Smooth muscle cell (in vitro differentiated cells): ENCODE measurements at regions not wholly inside any gene's neighbourhood (a gene's known extent, or its start where the extent isn't known, plus 50 kb on each side); places are given as distances from the start of the nearest gene placed in this dataset.

Experiments
- DNase-seq: peaks from one replicate; lab custom pipeline; 2025; ENCODE audit not compliant: unreplicated experiment; lab: John Stamatoyannopoulos, UW
- H2AFZ ChIP-seq: fragments of 200-600 bp; sonication (generic); 2 replicates; pipeline ENCODE4 v1.6.0; 2016; ENCODE audit warnings: antibody characterized with exemption, low read depth, mild to moderate bottlenecking
- H3F3A ChIP-seq: fragments of 200-600 bp; sonication (generic); 2 replicates; pipeline ENCODE4 v1.6.0; 2017; ENCODE audit warnings: antibody characterized with exemption, low read depth
- H3K27ac ChIP-seq: fragments of 200-600 bp; sonication (generic); 2 replicates; pipeline ENCODE4 v1.5.1; 2016; ENCODE audit warnings: low read depth, mild to moderate bottlenecking
- H3K27me3 ChIP-seq: fragments of 200-600 bp; sonication (generic); 2 replicates; pipeline ENCODE4 v1.6.1; 2016; ENCODE audit warnings: low read depth, mild to moderate bottlenecking
- H3K36me3 ChIP-seq: fragments of 200-600 bp; sonication (generic); 2 replicates; pipeline ENCODE4 v1.5.1; 2016; ENCODE audit warnings: low read depth
- H3K4me1 ChIP-seq: fragments of 200-600 bp; sonication (generic); 2 replicates; pipeline ENCODE4 v1.5.1; 2016; ENCODE audit warnings: low read depth
- H3K4me2 ChIP-seq: fragments of 200-600 bp; sonication (generic); 2 replicates; pipeline ENCODE4 v1.6.0; 2016; ENCODE audit warnings: mild to moderate bottlenecking
- H3K4me3 ChIP-seq: fragments of 200-600 bp; sonication (generic); 2 replicates; pipeline ENCODE4 v1.5.1; 2016; ENCODE audit warnings: mild to moderate bottlenecking
- H3K79me2 ChIP-seq: fragments of 200-600 bp; sonication (generic); 2 replicates; pipeline ENCODE4 v1.6.0; 2016; ENCODE audit warnings: low read depth, mild to moderate bottlenecking
- H3K9ac ChIP-seq: fragments of 200-600 bp; sonication (generic); 2 replicates; pipeline ENCODE4 v1.6.0; 2016; ENCODE audit warnings: low read depth
- H3K9me3 ChIP-seq: fragments of 200-600 bp; sonication (generic); replicated peaks from 2 replicates; pipeline ENCODE4 v1.5.1; 2016; ENCODE audit warnings: low read depth
- H4K20me1 ChIP-seq: fragments of 200-600 bp; sonication (generic); 2 replicates; pipeline ENCODE4 v1.6.0; 2016; ENCODE audit warnings: low read depth
- CTCF ChIP-seq: fragments of 200-600 bp; sonication (generic); IDR thresholded peaks from 2 replicates; pipeline ENCODE4 v1.5.1; 2017; ENCODE audit warnings: borderline replicate concordance, mild to moderate bottlenecking, antibody characterized with exemption; ENCODE audit not compliant: insufficient read depth, poor library complexity, severe bottlenecking
- WGBS: methylation state at CpG from one replicate; pipeline ENCODE4 v1.1.7; 2016; ENCODE audit warnings: low lambda C conversion rate; 5-methylcytosine and 5-hydroxymethylcytosine counted together

GRCh38 chr2:43028188-43028587, 198.2 kb downstream of the ZFP36L2 start:
- H3F3A ChIP-seq: no peaks in the 10 kb centered on the region
- no peak for TF ChIP-seq CTCF
- H3K27me3 ChIP-seq: no peaks in the 10 kb centered on the region
- no peak overlapping the region for H3K4me2 ChIP-seq
- H3K27ac ChIP-seq: no peak overlapping the region
- 60% methylated on average over 6 of the region's 6 CpGs for WGBS
- no peak overlapping the region for H3K9ac ChIP-seq
- no peaks in the 10 kb centered on the region for H3K79me2 ChIP-seq
- H2AFZ ChIP-seq: no peak overlapping the region
- no peaks in the 10 kb centered on the region for H3K9me3 ChIP-seq
- H3K4me3 ChIP-seq: no peak overlapping the region
- no peaks in the 10 kb centered on the region for H4K20me1 ChIP-seq
- no peaks in the 10 kb centered on the region for H3K4me1 ChIP-seq
- H3K36me3 ChIP-seq: no peaks in the 10 kb centered on the region
- no peak for DNase-seq

- H3K27ac ChIP-seq: no peak overlapping the region
Observed at GRCh38 chr2:43027097-43027873, 199.1 kb downstream of the ZFP36L2 start.

GRCh38 chr2:43026426-43027096, 199.8 kb downstream of the ZFP36L2 start:
- H3K36me3 ChIP-seq: no peaks in the 10 kb centered on the region
- 93% methylated on average over 15 of the region's 17 CpGs for WGBS
- no peaks in the 10 kb centered on the region for H3K9me3 ChIP-seq
- no peak overlapping the region for H3K4me3 ChIP-seq
- H2AFZ ChIP-seq: no peak overlapping the region
- no peak for DNase-seq
- H3K27ac ChIP-seq: no peak overlapping the region
- no peaks in the 10 kb centered on the region for H3K4me1 ChIP-seq
- no peak overlapping the region for H3K4me2 ChIP-seq
- H3K27me3 ChIP-seq: no peaks in the 10 kb centered on the region
- H3K9ac ChIP-seq: no peak overlapping the region
- H3F3A ChIP-seq: no peaks in the 10 kb centered on the region
- TF ChIP-seq CTCF: no peak
- H3K79me2 ChIP-seq: no peaks in the 10 kb centered on the region
- no peaks in the 10 kb centered on the region for H4K20me1 ChIP-seq

More at GRCh38 chr2:43027097-43027873, 199.1 kb downstream of the ZFP36L2 start:
- no peaks in the 10 kb centered on the region for H3K27me3 ChIP-seq
- no peaks in the 10 kb centered on the region for H3K36me3 ChIP-seq
- H3K9me3 ChIP-seq: no peaks in the 10 kb centered on the region
- H3F3A ChIP-seq: no peaks in the 10 kb centered on the region
- H3K4me2 ChIP-seq: no peak overlapping the region
- H4K20me1 ChIP-seq: no peaks in the 10 kb centered on the region
- H3K79me2 ChIP-seq: no peaks in the 10 kb centered on the region
- no peak overlapping the region for H3K9ac ChIP-seq
- no peaks in the 10 kb centered on the region for H3K4me1 ChIP-seq
- H2AFZ ChIP-seq: no peak overlapping the region
- WGBS: 78% methylated on average over 17 of the region's 21 CpGs
- TF ChIP-seq CTCF: no peak
- no peak overlapping the region for H3K4me3 ChIP-seq
- DNase-seq: no peak
